GM12865 (cell line): ENCODE measurements at regions not wholly inside any gene's neighbourhood (a gene's known extent, or its start where the extent isn't known, plus 50 kb on each side); places are given as distances from the start of the nearest gene placed in this dataset.

Experiments used
- DNase-seq: peaks from one replicate; pipeline ENCODE4 v3.0.0; 2010; ENCODE audit warnings: low read depth
- H3K4me3 ChIP-seq: 2 replicates; pipeline ENCODE4 v1.5.1; 2011; ENCODE audit warnings: mild to moderate bottlenecking, low read depth, low read length, control low read depth
- TF ChIP-seq, protein P1 (sequence below): IDR thresholded peaks from 2 replicates; pipeline ENCODE4 v1.5.1; 2011; ENCODE audit warnings: low read length, control low read depth, low read depth, inconsistent platforms; ENCODE audit not compliant: insufficient read depth; ENCODE audit errors: missing control alignments

GRCh38 chr1:187516874-187517273 lies 688.1 kb downstream of the PLA2G4A start:
- TF ChIP-seq, protein P1, sequence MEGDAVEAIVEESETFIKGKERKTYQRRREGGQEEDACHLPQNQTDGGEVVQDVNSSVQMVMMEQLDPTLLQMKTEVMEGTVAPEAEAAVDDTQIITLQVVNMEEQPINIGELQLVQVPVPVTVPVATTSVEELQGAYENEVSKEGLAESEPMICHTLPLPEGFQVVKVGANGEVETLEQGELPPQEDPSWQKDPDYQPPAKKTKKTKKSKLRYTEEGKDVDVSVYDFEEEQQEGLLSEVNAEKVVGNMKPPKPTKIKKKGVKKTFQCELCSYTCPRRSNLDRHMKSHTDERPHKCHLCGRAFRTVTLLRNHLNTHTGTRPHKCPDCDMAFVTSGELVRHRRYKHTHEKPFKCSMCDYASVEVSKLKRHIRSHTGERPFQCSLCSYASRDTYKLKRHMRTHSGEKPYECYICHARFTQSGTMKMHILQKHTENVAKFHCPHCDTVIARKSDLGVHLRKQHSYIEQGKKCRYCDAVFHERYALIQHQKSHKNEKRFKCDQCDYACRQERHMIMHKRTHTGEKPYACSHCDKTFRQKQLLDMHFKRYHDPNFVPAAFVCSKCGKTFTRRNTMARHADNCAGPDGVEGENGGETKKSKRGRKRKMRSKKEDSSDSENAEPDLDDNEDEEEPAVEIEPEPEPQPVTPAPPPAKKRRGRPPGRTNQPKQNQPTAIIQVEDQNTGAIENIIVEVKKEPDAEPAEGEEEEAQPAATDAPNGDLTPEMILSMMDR = no peak
- no peak for DNase-seq
- no peak overlapping the region for H3K4me3 ChIP-seq

GRCh38 chr1:187517546-187517945 lies 688.8 kb downstream of the PLA2G4A start:
- H3K4me3 ChIP-seq = no peak overlapping the region
- no peak for DNase-seq
- TF ChIP-seq, protein P1 = no peak

DNA sequence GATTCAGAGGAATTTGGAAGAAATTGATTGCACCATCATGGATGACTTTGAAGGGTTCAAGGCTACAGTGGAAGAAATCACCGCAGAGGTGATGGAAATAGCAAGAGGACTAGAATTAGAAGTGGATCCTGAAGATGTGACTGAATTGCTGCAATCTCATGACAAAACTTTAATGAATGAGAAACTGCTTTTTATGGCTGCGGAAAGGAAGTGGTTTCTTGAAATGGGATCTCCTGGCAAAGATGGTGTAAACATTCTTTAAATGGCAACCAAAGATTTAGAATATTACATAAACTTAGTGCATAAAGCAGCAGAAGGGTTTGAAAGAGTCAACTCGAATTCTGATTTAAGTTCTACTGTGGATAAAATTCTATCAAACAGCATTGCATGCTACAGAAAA lies 698.6 kb downstream of the PLA2G4A start:
- TF ChIP-seq, protein P1 = no peak
- H3K4me3 ChIP-seq = no peak overlapping the region
- no peak for DNase-seq

DNA sequence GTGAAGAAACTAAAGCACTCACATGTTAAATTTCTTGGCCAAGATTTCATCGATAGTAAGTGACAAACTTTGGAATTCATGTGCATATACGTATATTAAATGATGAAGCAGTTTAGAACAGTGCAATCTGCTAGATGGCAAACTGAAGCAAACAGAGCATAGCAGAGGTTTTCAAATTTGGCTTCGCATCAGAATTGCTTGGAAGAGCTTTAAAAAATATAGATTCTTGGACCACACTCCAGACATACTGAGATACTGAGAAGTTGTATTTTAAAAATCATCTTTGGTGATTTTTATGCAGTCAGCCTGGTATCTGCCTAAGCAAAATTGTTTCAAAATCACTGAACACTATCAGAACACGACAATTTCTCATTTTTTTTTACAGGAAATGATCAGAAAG lies 709.2 kb downstream of the PLA2G4A start:
- DNase-seq = no peak
- TF ChIP-seq, protein P1 = no peak
- H3K4me3 ChIP-seq = no peak overlapping the region

DNA sequence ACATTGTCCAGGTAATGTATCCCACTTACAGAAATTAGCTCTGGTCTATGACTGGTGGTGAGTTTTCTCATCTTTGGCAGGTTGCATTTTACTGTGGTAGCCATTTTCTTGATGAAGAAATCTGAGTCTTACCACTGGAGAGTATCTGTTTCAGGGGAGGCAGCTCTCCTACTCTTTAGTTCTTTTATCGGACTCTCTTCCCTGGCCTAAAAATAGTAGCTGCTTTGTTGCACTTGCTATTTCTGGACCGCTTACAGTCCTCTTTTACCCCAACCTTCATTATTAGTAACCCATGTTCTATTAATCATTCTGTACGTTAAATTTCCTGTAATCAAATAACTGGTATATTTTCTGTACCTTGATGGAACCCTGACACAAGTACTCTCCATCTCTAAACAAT lies 720.8 kb downstream of the PLA2G4A start:
- TF ChIP-seq, protein P1 = no peak

GRCh38 chr1:187551061-187551460 lies 722.3 kb downstream of the PLA2G4A start:
- TF ChIP-seq, protein P1 = no peak
- DNase-seq = no peak
- no peak overlapping the region for H3K4me3 ChIP-seq

More for the DNA sequence above, 720.8 kb downstream of the PLA2G4A start:
- no peak overlapping the region for H3K4me3 ChIP-seq
- DNase-seq = no peak

DNA sequence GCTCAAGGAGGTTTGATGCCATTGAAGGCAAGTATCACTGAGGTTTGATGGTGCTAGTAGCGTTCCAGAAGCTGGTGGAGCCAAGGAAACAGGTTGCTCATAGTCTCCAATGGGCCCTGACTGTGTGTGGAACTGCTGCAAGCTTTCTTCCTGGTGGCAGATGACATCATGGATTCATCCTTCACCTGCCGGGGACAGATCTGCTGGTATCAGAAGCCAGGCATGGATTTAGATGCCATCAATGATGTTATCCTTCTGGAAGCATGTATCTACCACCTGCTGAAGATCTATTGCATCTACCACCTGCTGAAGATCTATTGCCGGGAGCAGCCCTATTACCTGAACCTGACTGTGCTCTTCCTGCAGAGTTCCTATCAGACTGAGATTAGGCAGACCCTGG lies 734.4 kb downstream of the PLA2G4A start:
- H3K4me3 ChIP-seq = no peak overlapping the region
- DNase-seq = no peak
- TF ChIP-seq, protein P1 = no peak
